Liver (tissue), 8 donors: ENCODE measurements at regions not wholly inside any gene's neighbourhood (a gene's known extent, or its start where the extent isn't known, plus 50 kb on each side); places are given as distances from the start of the nearest gene placed in this dataset.

Experiments used
- DNase-seq: peaks from one replicate; pipeline ENCODE4 v3.0.0-alpha.2; 2017; ENCODE audit warnings: low spot score
- H3K27ac ChIP-seq, 2 donors: one replicate each; pipeline ENCODE4 v1.7.0; 2013; ENCODE audit warnings: inconsistent platforms in 2 of 2, low read length in 2 of 2, control low read depth in 1 of 2, low read depth in 1 of 2, mild to moderate bottlenecking in 1 of 2
- H3K27me3 ChIP-seq, 4 donors: one replicate each; pipeline versions ENCODE4 v1.6.1 to v1.7.0; 2013; ENCODE audit warnings: low read length in 3 of 4, inconsistent platforms in 1 of 4, mild to moderate bottlenecking in 1 of 4, moderate library complexity in 1 of 4; ENCODE audit not compliant: control insufficient read depth in 4 of 4, insufficient read depth in 4 of 4
- H3K36me3 ChIP-seq, 4 donors: one replicate each; pipeline versions ENCODE4 v1.6.1 to v1.7.0; 2013; ENCODE audit warnings: low read length in 3 of 4, mild to moderate bottlenecking in 3 of 4, low read depth in 1 of 4, moderate library complexity in 1 of 4; ENCODE audit not compliant: control insufficient read depth in 4 of 4, insufficient read depth in 3 of 4
- H3K4me1 ChIP-seq, 4 donors: one replicate each; pipeline versions ENCODE4 v1.6.1 to v1.7.0; 2013; ENCODE audit warnings: low read length in 3 of 4, mild to moderate bottlenecking in 3 of 4, moderate library complexity in 1 of 4; ENCODE audit not compliant: control insufficient read depth in 4 of 4, insufficient read depth in 4 of 4
- H3K4me3 ChIP-seq, 3 donors: one replicate each; pipeline versions ENCODE4 v1.6.1 to v1.7.0; 2013; ENCODE audit warnings: low read length in 3 of 3, control low read depth in 1 of 3, low read depth in 1 of 3, mild to moderate bottlenecking in 1 of 3
- H3K9ac ChIP-seq, 2 donors: one replicate each; pipeline ENCODE4 v1.7.0; 2013; ENCODE audit warnings: low read length in 2 of 2, mild to moderate bottlenecking in 2 of 2, moderate library complexity in 2 of 2, control low read depth in 1 of 2, low read depth in 1 of 2
- H3K9me3 ChIP-seq, 4 donors: one replicate each; pipeline versions ENCODE4 v1.6.1 to v1.7.0; 2013; ENCODE audit warnings: low read length in 3 of 4; ENCODE audit not compliant: control insufficient read depth in 4 of 4
- ATF3 ChIP-seq: IDR thresholded peaks from 2 replicates; pipeline ENCODE4 v1.6.1; 2016; ENCODE audit warnings: antibody characterized with exemption
- CTCF ChIP-seq: fragments of 150-350 bp; IDR thresholded peaks from 2 replicates; pipeline ENCODE4 v1.5.1; 2017; ENCODE audit warnings: improper control_type of control experiment, low read depth, low read length; ENCODE audit not compliant: missing input control
- EGR1 ChIP-seq, 2 donors: IDR thresholded peaks; 2 replicates each; pipeline ENCODE4 v1.6.1; 2016 to 2018; ENCODE audit warnings: antibody characterized with exemption in 2 of 2, low read depth in 2 of 2
- FOXA1 ChIP-seq: IDR thresholded peaks from 2 replicates; pipeline ENCODE4 v1.6.1; 2016; ENCODE audit warnings: antibody characterized with exemption
- FOXA2 ChIP-seq: IDR thresholded peaks from 2 replicates; pipeline ENCODE4 v1.6.1; 2016; ENCODE audit warnings: antibody characterized with exemption
- HNF4A ChIP-seq, 2 donors: conservative IDR thresholded peaks; 2 replicates each; pipeline ENCODE4 v1.6.1; 2016; ENCODE audit warnings: antibody characterized with exemption in 2 of 2, mild to moderate bottlenecking in 2 of 2
- HNF4G ChIP-seq: IDR thresholded peaks from 2 replicates; pipeline ENCODE4 v1.6.1; 2016; ENCODE audit warnings: antibody characterized with exemption
- JUND ChIP-seq, 2 donors: IDR thresholded peaks; 2 replicates each; pipeline ENCODE4 v1.6.1; 2016; ENCODE audit warnings: antibody characterized with exemption in 2 of 2
- NR2F2 ChIP-seq: IDR thresholded peaks from 2 replicates; pipeline ENCODE4 v1.6.1; 2016; ENCODE audit warnings: antibody characterized with exemption
- RAD21 ChIP-seq, 2 donors: IDR thresholded peaks; 2 replicates each; pipeline ENCODE4 v1.6.1; 2016; ENCODE audit warnings: antibody characterized with exemption in 2 of 2, mild to moderate bottlenecking in 2 of 2
- RXRA ChIP-seq, 2 donors: IDR thresholded peaks; 2 replicates each; pipeline ENCODE4 v1.6.1; 2017 to 2018; ENCODE audit warnings: antibody characterized with exemption in 2 of 2, mild to moderate bottlenecking in 1 of 2
- SP1 ChIP-seq: IDR thresholded peaks from 2 replicates; pipeline ENCODE4 v1.6.1; 2018; ENCODE audit warnings: antibody characterized with exemption, mild to moderate bottlenecking
- TAF1 ChIP-seq: conservative IDR thresholded peaks from 2 replicates; pipeline ENCODE4 v1.6.1; 2016; ENCODE audit warnings: antibody characterized with exemption, mild to moderate bottlenecking
- YY1 ChIP-seq: IDR thresholded peaks from 2 replicates; pipeline ENCODE4 v1.6.1; 2016; ENCODE audit warnings: antibody characterized with exemption, mild to moderate bottlenecking
- ZBTB33 ChIP-seq: IDR thresholded peaks from 2 replicates; pipeline ENCODE4 v1.6.1; 2016; ENCODE audit warnings: antibody characterized with exemption
- WGBS: extraction: QIAGEN DNeasy Blood & Tissue Kit; methylation state at CpG from one replicate; pipeline ENCODE4 v1.1.7; 2013; 5-methylcytosine and 5-hydroxymethylcytosine counted together
- TF ChIP-seq, protein P1 (sequence below): IDR thresholded peaks from 2 replicates; pipeline ENCODE4 v1.6.1; 2016; ENCODE audit warnings: antibody characterized with exemption, mild to moderate bottlenecking
- TF ChIP-seq, protein P2 (sequence below): IDR thresholded peaks from 2 replicates; pipeline ENCODE4 v1.6.1; 2016; ENCODE audit warnings: antibody characterized with exemption
- donor health status: healthy.
- donor health status: healthy.
- donor health status: healthy.
- donor health status: healthy.
- donor health status: healthy.

GRCh38 chr4:177558995-177559394 is 116.8 kb upstream of the AGA start:
- Histone ChIP-seq H3K4me1 (no peaks in the 10 kb centered on the region), H3K4me3 (no peak overlapping the region), H3K9ac (no peak overlapping the region), H3K27me3 (no peaks in the 10 kb centered on the region), H3K9me3 (peaks cover 0 to 1% (median 0%) of the 10 kb centered on the region in 4 donors), H3K27ac (no peak overlapping the region), H3K36me3 (no peaks in the 10 kb centered on the region)
- no peak for DNase-seq
- TF ChIP-seq, protein P1, sequence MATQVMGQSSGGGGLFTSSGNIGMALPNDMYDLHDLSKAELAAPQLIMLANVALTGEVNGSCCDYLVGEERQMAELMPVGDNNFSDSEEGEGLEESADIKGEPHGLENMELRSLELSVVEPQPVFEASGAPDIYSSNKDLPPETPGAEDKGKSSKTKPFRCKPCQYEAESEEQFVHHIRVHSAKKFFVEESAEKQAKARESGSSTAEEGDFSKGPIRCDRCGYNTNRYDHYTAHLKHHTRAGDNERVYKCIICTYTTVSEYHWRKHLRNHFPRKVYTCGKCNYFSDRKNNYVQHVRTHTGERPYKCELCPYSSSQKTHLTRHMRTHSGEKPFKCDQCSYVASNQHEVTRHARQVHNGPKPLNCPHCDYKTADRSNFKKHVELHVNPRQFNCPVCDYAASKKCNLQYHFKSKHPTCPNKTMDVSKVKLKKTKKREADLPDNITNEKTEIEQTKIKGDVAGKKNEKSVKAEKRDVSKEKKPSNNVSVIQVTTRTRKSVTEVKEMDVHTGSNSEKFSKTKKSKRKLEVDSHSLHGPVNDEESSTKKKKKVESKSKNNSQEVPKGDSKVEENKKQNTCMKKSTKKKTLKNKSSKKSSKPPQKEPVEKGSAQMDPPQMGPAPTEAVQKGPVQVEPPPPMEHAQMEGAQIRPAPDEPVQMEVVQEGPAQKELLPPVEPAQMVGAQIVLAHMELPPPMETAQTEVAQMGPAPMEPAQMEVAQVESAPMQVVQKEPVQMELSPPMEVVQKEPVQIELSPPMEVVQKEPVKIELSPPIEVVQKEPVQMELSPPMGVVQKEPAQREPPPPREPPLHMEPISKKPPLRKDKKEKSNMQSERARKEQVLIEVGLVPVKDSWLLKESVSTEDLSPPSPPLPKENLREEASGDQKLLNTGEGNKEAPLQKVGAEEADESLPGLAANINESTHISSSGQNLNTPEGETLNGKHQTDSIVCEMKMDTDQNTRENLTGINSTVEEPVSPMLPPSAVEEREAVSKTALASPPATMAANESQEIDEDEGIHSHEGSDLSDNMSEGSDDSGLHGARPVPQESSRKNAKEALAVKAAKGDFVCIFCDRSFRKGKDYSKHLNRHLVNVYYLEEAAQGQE = no peak
- TF ChIP-seq FOXA2 = no peak
- 81% methylated on average over 3 of the region's 3 CpGs for WGBS

DNA sequence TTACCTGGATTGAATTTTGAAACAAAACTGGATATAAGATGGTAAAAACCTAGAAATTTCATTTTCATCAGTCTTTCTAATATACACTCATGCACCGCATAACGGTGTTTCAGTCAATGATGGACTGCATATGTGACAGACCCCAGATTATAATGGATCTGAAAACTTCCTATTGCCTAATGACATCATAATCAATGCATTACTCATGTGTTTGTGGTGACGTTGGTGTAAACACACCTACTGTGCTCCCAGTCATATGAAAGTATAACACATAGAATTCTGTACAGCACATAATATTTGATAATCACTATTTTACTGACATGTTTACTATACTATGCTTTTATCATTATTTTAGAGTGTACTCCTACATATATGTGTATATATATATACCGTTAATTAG is 119.9 kb upstream of the AGA start:
- TF ChIP-seq FOXA1 (no peak), ATF3 (no peak)
- DNase-seq = no peak
- Histone ChIP-seq H3K4me3 (no peak overlapping the region), H3K27me3 (no peaks in the 10 kb centered on the region), H3K27ac (no peak overlapping the region), H3K36me3 (no peaks in the 10 kb centered on the region), H3K4me1 (no peaks in the 10 kb centered on the region), H3K9me3 (peaks cover 0 to 1% (median 0%) of the 10 kb centered on the region in 4 donors), H3K9ac (no peak overlapping the region)
- 94% methylated on average over 4 of the region's 4 CpGs for WGBS

- no peak overlapping the region for H3K4me3 ChIP-seq
- no peaks in the 10 kb centered on the region for H3K36me3 ChIP-seq
- 90% methylated on average over 1 of the region's 1 CpG for WGBS
- no peak overlapping the region for H3K27ac ChIP-seq
- no peak overlapping the region for H3K9ac ChIP-seq
- H3K4me1 ChIP-seq = no peaks in the 10 kb centered on the region
- H3K27me3 ChIP-seq = no peaks in the 10 kb centered on the region
- H3K9me3 ChIP-seq = no peaks in the 10 kb centered on the region
- DNase-seq = no peak
- TF ChIP-seq CTCF = no peak
- no peak for TF ChIP-seq NR2F2
- TF ChIP-seq EGR1 (IDR thresholded peaks at IDR 0.05; ENCODE audit: low read depth in 2 of 2) = no peak
- no peak for TF ChIP-seq RAD21 (IDR thresholded peaks at IDR 0.05)
- TF ChIP-seq YY1 = no peak
- no peak for TF ChIP-seq SP1
- TF ChIP-seq TAF1 = no peak
- no peak for TF ChIP-seq ATF3
- TF ChIP-seq, protein P2, sequence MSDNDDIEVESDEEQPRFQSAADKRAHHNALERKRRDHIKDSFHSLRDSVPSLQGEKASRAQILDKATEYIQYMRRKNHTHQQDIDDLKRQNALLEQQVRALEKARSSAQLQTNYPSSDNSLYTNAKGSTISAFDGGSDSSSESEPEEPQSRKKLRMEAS = no peak
- no peak for TF ChIP-seq JUND (IDR thresholded peaks at IDR 0.05)
- no peak for TF ChIP-seq HNF4A (conservative IDR thresholded peaks at IDR 0.05)
- no peak for TF ChIP-seq RXRA (IDR thresholded peaks at IDR 0.05)
- TF ChIP-seq FOXA1 = no peak
- TF ChIP-seq ZBTB33 = no peak
- TF ChIP-seq, protein P1 = no peak
- no peak for TF ChIP-seq HNF4G
- no peak for TF ChIP-seq FOXA2
Observed at GRCh38 chr4:177562859-177563258, 120.6 kb upstream of the AGA start.
